ENCODE measurements at regions not wholly inside any gene's neighbourhood (a gene's known extent, or its start where the extent isn't known, plus 50 kb on each side); places are given as distances from the start of the nearest gene placed in this dataset.

DNA sequence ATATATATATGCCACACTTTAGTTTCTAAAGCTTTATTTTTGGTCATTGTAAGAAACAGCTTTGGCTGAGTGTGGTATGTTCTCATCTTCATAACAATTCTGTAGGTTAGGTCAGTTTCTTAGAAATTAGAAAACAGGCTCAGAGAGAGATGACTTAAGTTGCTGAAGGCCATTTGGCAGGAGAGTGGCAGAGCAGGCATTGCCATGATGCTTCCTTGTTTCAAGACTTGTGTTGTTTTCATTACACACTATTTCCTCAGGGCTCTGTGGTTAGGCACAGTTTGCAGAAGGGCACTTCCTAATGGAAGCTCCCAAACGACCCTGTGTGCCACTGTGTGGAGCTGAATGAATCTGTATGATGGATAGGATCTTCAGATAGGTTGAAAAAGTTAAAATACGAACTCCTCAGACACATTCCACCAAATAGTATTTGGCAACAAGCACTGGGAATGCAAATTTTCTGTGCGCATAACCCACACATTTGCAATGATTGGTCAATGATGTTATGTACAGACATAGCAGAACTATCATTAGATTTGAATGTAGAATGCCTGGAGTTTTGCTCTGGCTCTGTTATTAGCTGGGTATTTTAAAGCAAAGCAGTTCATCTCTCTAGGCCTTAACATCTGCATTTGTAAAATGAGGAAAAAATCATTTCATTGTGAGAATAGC, 274.3 kb upstream of the HS3ST1 start:
- Histone ChIP-seq H3K9me3 (no peaks in the 10 kb centered on the region), H3K27ac (no peak overlapping the region), H3K4me3 (no peak overlapping the region), H3K4me2 (no peak overlapping the region), H3K4me1 (peaks cover 3% of the 10 kb centered on the region; the same call in 1 of the 3 replicates)
- no peak for DNase-seq (ENCODE audit: low read depth in 1 of 2, low spot score in 1 of 2)
- 57% methylated on average over 3 of the region's 3 CpGs for WGBS (ENCODE audit: missing lambda C conversion rate)
- TF ChIP-seq, protein P1, sequence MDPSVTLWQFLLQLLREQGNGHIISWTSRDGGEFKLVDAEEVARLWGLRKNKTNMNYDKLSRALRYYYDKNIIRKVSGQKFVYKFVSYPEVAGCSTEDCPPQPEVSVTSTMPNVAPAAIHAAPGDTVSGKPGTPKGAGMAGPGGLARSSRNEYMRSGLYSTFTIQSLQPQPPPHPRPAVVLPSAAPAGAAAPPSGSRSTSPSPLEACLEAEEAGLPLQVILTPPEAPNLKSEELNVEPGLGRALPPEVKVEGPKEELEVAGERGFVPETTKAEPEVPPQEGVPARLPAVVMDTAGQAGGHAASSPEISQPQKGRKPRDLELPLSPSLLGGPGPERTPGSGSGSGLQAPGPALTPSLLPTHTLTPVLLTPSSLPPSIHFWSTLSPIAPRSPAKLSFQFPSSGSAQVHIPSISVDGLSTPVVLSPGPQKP (IDR thresholded peaks at IDR 0.05; ENCODE audit: low read depth, low read length): no peak
- no peak for TF ChIP-seq RFX5 (IDR thresholded peaks at IDR 0.05)
- TF ChIP-seq, protein P2, sequence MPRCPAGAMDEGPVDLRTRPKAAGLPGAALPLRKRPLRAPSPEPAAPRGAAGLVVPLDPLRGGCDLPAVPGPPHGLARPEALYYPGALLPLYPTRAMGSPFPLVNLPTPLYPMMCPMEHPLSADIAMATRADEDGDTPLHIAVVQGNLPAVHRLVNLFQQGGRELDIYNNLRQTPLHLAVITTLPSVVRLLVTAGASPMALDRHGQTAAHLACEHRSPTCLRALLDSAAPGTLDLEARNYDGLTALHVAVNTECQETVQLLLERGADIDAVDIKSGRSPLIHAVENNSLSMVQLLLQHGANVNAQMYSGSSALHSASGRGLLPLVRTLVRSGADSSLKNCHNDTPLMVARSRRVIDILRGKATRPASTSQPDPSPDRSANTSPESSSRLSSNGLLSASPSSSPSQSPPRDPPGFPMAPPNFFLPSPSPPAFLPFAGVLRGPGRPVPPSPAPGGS (IDR thresholded peaks at IDR 0.05): no peak
- TF ChIP-seq HOXA7 (CRISPR knock-in tag; IDR thresholded peaks at IDR 0.05): no peak
- no peak for TF ChIP-seq CEBPB (IDR thresholded peaks at IDR 0.05)
- TF ChIP-seq JUNB (IDR thresholded peaks at IDR 0.05): no peak
- no peak for TF ChIP-seq POLR2A (IDR thresholded peaks at IDR 0.05; ENCODE audit: low read length)
- no peak for TF ChIP-seq RARB (CRISPR knock-in tag; IDR thresholded peaks at IDR 0.05)
- no peak for TF ChIP-seq NR3C1 (IDR thresholded peaks at IDR 0.05)
- ATAC-seq: no peak
- ChIA-PET CTCF (no interaction called here), POLR2A (no interaction called here)
- no peak for FAIRE-seq

DNA sequence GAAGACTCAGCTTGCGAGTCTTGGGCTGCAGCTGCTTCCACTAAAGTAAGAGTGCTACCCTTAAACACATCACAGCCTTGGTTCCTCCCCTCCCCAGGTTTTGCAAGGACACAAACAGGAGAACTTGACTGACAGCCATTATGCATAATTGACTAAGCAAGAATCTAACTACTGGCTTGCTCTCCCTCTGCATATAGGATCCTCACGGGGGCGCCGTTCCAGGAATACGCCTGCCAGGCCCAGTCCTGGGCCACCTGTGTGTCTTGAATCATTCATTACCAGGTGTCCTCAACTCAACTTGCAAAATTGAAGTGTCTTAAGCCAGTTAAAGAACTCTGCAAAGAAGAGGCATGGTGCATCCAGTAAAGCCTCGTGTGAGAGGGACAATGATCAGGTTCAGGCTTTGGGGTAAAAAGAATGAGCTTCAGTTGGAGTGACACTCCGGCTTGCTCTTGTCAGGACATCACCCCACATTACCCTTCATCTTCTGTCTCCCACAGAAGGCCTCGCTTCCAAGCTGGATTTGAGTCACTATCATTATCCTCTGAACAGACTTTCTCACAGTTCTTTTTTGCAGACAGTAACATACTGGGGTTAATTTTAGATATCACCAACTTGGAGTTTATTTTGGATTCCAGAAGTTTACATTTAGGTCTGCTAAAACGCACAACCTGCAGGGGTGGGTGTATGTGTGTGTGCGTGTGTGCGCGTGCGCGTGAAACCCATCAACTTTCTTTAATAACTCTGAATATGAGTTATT, 273.5 kb upstream of the HS3ST1 start:
- H3K4me2 ChIP-seq: no peak overlapping the region
- peaks cover 3% of the 10 kb centered on the region; the same call in 1 of the 3 replicates for H3K4me1 ChIP-seq
- ATAC-seq: no peak
- no peak for TF ChIP-seq RCOR1 (IDR thresholded peaks at IDR 0.05; ENCODE audit: low read depth, low read length)
- TF ChIP-seq TP53 (CRISPR knock-in tag; IDR thresholded peaks at IDR 0.05): no peak
- no peak for TF ChIP-seq HEYL (CRISPR knock-in tag; IDR thresholded peaks at IDR 0.05)
- TF ChIP-seq KDM1A (IDR thresholded peaks at IDR 0.05; ENCODE audit: low read depth): no peak
- TF ChIP-seq, protein P3, sequence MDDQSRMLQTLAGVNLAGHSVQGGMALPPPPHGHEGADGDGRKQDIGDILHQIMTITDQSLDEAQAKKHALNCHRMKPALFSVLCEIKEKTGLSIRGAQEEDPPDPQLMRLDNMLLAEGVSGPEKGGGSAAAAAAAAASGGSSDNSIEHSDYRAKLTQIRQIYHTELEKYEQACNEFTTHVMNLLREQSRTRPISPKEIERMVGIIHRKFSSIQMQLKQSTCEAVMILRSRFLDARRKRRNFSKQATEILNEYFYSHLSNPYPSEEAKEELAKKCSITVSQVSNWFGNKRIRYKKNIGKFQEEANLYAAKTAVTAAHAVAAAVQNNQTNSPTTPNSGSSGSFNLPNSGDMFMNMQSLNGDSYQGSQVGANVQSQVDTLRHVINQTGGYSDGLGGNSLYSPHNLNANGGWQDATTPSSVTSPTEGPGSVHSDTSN (IDR thresholded peaks at IDR 0.05): no peak
- TF ChIP-seq GATA3 (IDR thresholded peaks at IDR 0.05; ENCODE audit: borderline replicate concordance): no peak
- TF ChIP-seq CBX8 (IDR thresholded peaks at IDR 0.05): no peak
- TF ChIP-seq HOXB5 (CRISPR knock-in tag; IDR thresholded peaks at IDR 0.05): no peak
- no peak overlapping the region for H3K27ac ChIP-seq
- 70% methylated on average over 14 of the region's 14 CpGs for WGBS (ENCODE audit: missing lambda C conversion rate)
- H3K4me3 ChIP-seq: no peak overlapping the region
- no peaks in the 10 kb centered on the region for H3K9me3 ChIP-seq
- no peak for FAIRE-seq
- CTCF ChIA-PET: no interaction called here
- POLR2A ChIA-PET: no interaction called here
- DNase-seq (ENCODE audit: low read depth in 1 of 2, low spot score in 1 of 2): no peak

DNA sequence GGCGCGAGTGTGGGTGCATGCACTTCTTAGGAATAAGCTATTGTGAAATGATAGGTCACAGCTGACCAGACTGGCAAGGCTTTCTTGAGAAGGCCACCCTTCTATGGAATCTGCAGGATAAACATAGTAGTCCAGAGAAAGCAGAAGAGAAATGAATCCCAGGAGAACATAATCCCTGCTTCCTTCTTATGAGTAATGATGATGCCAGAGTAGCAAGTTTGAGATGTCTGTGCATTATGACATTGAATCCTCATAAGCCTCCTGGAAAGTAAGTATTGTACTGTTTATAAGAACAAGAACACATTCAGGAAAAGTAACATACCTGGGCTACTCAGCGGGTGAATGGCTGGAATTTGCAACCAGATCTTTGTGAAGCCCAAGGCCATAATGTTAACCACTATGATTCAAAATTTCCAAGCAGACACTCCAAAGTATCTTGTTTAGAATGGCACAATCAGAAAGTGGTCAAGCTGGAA, 272.1 kb upstream of the HS3ST1 start:
- FAIRE-seq (no peak), ATAC-seq (no peak), DNase-seq (ENCODE audit: low read depth in 1 of 2, low spot score in 1 of 2) (no peak)
- Histone ChIP-seq H3K27ac (no peak overlapping the region), H3K4me2 (no peak overlapping the region), H3K9me3 (no peaks in the 10 kb centered on the region), H3K4me1 (peaks cover 3% of the 10 kb centered on the region; the same call in 1 of the 3 replicates), H3K4me3 (no peak overlapping the region)
- ChIA-PET CTCF (no interaction called here), POLR2A (no interaction called here)
- 94% methylated on average over 3 of the region's 3 CpGs for WGBS (ENCODE audit: missing lambda C conversion rate)
- TF ChIP-seq MAZ (IDR thresholded peaks at IDR 0.05; ENCODE audit: borderline replicate concordance, low read depth, low read length) (no peak), ESRRA (IDR thresholded peaks at IDR 0.05; ENCODE audit: borderline replicate concordance, low read length) (no peak), ZSCAN20 (CRISPR knock-in tag; IDR thresholded peaks at IDR 0.05) (no peak), TP53 (CRISPR knock-in tag; IDR thresholded peaks at IDR 0.05) (no peak), RCOR1 (IDR thresholded peaks at IDR 0.05; ENCODE audit: low read depth, low read length) (no peak), ZFP36 (IDR thresholded peaks at IDR 0.05; ENCODE audit: borderline replicate concordance, partially characterized antibody) (no peak), RNF2 (IDR thresholded peaks at IDR 0.05; ENCODE audit: borderline replicate concordance, low read depth) (no peak)
- TF ChIP-seq, protein P4, sequence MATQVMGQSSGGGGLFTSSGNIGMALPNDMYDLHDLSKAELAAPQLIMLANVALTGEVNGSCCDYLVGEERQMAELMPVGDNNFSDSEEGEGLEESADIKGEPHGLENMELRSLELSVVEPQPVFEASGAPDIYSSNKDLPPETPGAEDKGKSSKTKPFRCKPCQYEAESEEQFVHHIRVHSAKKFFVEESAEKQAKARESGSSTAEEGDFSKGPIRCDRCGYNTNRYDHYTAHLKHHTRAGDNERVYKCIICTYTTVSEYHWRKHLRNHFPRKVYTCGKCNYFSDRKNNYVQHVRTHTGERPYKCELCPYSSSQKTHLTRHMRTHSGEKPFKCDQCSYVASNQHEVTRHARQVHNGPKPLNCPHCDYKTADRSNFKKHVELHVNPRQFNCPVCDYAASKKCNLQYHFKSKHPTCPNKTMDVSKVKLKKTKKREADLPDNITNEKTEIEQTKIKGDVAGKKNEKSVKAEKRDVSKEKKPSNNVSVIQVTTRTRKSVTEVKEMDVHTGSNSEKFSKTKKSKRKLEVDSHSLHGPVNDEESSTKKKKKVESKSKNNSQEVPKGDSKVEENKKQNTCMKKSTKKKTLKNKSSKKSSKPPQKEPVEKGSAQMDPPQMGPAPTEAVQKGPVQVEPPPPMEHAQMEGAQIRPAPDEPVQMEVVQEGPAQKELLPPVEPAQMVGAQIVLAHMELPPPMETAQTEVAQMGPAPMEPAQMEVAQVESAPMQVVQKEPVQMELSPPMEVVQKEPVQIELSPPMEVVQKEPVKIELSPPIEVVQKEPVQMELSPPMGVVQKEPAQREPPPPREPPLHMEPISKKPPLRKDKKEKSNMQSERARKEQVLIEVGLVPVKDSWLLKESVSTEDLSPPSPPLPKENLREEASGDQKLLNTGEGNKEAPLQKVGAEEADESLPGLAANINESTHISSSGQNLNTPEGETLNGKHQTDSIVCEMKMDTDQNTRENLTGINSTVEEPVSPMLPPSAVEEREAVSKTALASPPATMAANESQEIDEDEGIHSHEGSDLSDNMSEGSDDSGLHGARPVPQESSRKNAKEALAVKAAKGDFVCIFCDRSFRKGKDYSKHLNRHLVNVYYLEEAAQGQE (IDR thresholded peaks at IDR 0.05): no peak
- TF ChIP-seq, protein P5, sequence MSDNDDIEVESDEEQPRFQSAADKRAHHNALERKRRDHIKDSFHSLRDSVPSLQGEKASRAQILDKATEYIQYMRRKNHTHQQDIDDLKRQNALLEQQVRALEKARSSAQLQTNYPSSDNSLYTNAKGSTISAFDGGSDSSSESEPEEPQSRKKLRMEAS (IDR thresholded peaks at IDR 0.05): no peak
- TF ChIP-seq, protein P6, sequence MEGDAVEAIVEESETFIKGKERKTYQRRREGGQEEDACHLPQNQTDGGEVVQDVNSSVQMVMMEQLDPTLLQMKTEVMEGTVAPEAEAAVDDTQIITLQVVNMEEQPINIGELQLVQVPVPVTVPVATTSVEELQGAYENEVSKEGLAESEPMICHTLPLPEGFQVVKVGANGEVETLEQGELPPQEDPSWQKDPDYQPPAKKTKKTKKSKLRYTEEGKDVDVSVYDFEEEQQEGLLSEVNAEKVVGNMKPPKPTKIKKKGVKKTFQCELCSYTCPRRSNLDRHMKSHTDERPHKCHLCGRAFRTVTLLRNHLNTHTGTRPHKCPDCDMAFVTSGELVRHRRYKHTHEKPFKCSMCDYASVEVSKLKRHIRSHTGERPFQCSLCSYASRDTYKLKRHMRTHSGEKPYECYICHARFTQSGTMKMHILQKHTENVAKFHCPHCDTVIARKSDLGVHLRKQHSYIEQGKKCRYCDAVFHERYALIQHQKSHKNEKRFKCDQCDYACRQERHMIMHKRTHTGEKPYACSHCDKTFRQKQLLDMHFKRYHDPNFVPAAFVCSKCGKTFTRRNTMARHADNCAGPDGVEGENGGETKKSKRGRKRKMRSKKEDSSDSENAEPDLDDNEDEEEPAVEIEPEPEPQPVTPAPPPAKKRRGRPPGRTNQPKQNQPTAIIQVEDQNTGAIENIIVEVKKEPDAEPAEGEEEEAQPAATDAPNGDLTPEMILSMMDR (IDR thresholded peaks at IDR 0.05): no peak
